ENCODE measurements at regions not wholly inside any gene's neighbourhood (a gene's known extent, or its start where the extent isn't known, plus 50 kb on each side); places are given as distances from the start of the nearest gene placed in this dataset.
A peak's percentile ranks its signal among the peaks of the same experiment; 100 is the strongest.

- Histone ChIP-seq H2BK5ac (ENCODE audit: low read length) (no peak overlapping the region), H3K23ac (ENCODE audit: low read depth, low read length, poor library complexity) (no peak overlapping the region), H2BK12ac (ENCODE audit: low read length) (no peak overlapping the region), H3K4me2 (ENCODE audit: insufficient read depth, low read length, poor library complexity, severe bottlenecking) (no peak overlapping the region), H2AK5ac (ENCODE audit: low read depth, low read length) (no peak overlapping the region), H3K9ac (ENCODE audit: low read depth, low read length, poor library complexity) (no peak overlapping the region), H3K27me3 (ENCODE audit: control insufficient read depth in 3 of 3, insufficient read depth in 3 of 3, low read depth in 1 of 3, low read length in 3 of 3) (no peaks in the 10 kb centered on the region), H3K9me3 (replicated peaks in 1 of 2; ENCODE audit: control insufficient read depth in 2 of 2, insufficient read depth in 1 of 2, low read depth in 1 of 2, low read length in 2 of 2) (no peaks in the 10 kb centered on the region), H2BK15ac (ENCODE audit: low read length) (no peak overlapping the region), H2BK120ac (ENCODE audit: low read depth, low read length) (no peak overlapping the region), H3K18ac (ENCODE audit: low read length) (no peak overlapping the region), H4K8ac (ENCODE audit: low read depth, low read length) (no peak overlapping the region), H4K91ac (ENCODE audit: low read depth, low read length, poor library complexity) (no peak overlapping the region), H3K4ac (ENCODE audit: low read length) (no peak overlapping the region), H3K27ac (replicated peaks; ENCODE audit: low read length) (no peak overlapping the region), H2AFZ (ENCODE audit: low read length) (no peak overlapping the region), H3K4me1 (ENCODE audit: control insufficient read depth in 2 of 2, insufficient read depth in 1 of 2, low read depth in 1 of 2, low read length in 2 of 2) (peaks cover 0 to 4% of the 10 kb centered on the region in 2 donors), H3K36me3 (replicated peaks in 1 of 2; ENCODE audit: control insufficient read depth in 2 of 2, insufficient read depth in 2 of 2, low read length in 2 of 2) (no peaks in the 10 kb centered on the region), H3K4me3 (ENCODE audit: low read length in 2 of 2) (no peak overlapping the region), H3K14ac (ENCODE audit: low read length) (no peak overlapping the region), H3K79me1 (ENCODE audit: low read depth, low read length) (no peaks in the 10 kb centered on the region)
- no CpG with 5 or more reads among the region's 1 CpG for WGBS, 2 donors (ENCODE audit: extremely low coverage in 2 of 2, insufficient read length in 2 of 2, insufficient replicate concordance in 1 of 2)
- no peak for DNase-seq (ENCODE audit: low spot score)
Observed at GRCh38 chr1:239817276-239817675, 274.4 kb upstream of the FMN2 start.

- no peak overlapping the region for H4K91ac ChIP-seq (ENCODE audit: low read depth, low read length, poor library complexity)
- no peak overlapping the region for H3K9ac ChIP-seq (ENCODE audit: low read depth, low read length, poor library complexity)
- no peak overlapping the region for H4K8ac ChIP-seq (ENCODE audit: low read depth, low read length)
- DNase-seq (ENCODE audit: low spot score), result no peak
- no peak overlapping the region for H3K18ac ChIP-seq (ENCODE audit: low read length)
- H2BK12ac ChIP-seq (ENCODE audit: low read length), result no peak overlapping the region
- no peaks in the 10 kb centered on the region for H3K36me3 ChIP-seq (replicated peaks in 1 of 2; ENCODE audit: control insufficient read depth in 2 of 2, insufficient read depth in 2 of 2, low read length in 2 of 2)
- H3K23ac ChIP-seq (ENCODE audit: low read depth, low read length, poor library complexity), result no peak overlapping the region
- H2AFZ ChIP-seq (ENCODE audit: low read length), result no peak overlapping the region
- no peak overlapping the region for H3K4me3 ChIP-seq (ENCODE audit: low read length in 2 of 2)
- H2AK5ac ChIP-seq (ENCODE audit: low read depth, low read length), result no peak overlapping the region
- H3K9me3 ChIP-seq (replicated peaks in 1 of 2; ENCODE audit: control insufficient read depth in 2 of 2, insufficient read depth in 1 of 2, low read depth in 1 of 2, low read length in 2 of 2), result no peaks in the 10 kb centered on the region
- no peaks in the 10 kb centered on the region for H3K79me1 ChIP-seq (ENCODE audit: low read depth, low read length)
- no peak overlapping the region for H3K4ac ChIP-seq (ENCODE audit: low read length)
- H3K27me3 ChIP-seq (ENCODE audit: control insufficient read depth in 3 of 3, insufficient read depth in 3 of 3, low read depth in 1 of 3, low read length in 3 of 3), result no peaks in the 10 kb centered on the region
- no peak overlapping the region for H3K14ac ChIP-seq (ENCODE audit: low read length)
- WGBS, 2 donors (ENCODE audit: extremely low coverage in 2 of 2, insufficient read length in 2 of 2, insufficient replicate concordance in 1 of 2), result no CpG with 5 or more reads among the region's 7 CpGs
- H3K4me2 ChIP-seq (ENCODE audit: insufficient read depth, low read length, poor library complexity, severe bottlenecking), result no peak overlapping the region
- no peak overlapping the region for H2BK5ac ChIP-seq (ENCODE audit: low read length)
- H3K27ac ChIP-seq (replicated peaks; ENCODE audit: low read length), result no peak overlapping the region
- H2BK15ac ChIP-seq (ENCODE audit: low read length), result no peak overlapping the region
- H2BK120ac ChIP-seq (ENCODE audit: low read depth, low read length), result no peak overlapping the region
- peaks cover 0 to 4% of the 10 kb centered on the region in 2 donors for H3K4me1 ChIP-seq (ENCODE audit: control insufficient read depth in 2 of 2, insufficient read depth in 1 of 2, low read depth in 1 of 2, low read length in 2 of 2)
Observed at GRCh38 chr1:239817801-239818200, 273.9 kb upstream of the FMN2 start.

GRCh38 chr1:239819096-239819495 lies 272.6 kb upstream of the FMN2 start:
- DNase-seq (ENCODE audit: low spot score), result no peak
- H2BK15ac ChIP-seq (ENCODE audit: low read length), result no peak overlapping the region
- WGBS, 2 donors (ENCODE audit: extremely low coverage in 2 of 2, insufficient read length in 2 of 2, insufficient replicate concordance in 1 of 2), result no CpG with 5 or more reads among the region's 6 CpGs

GRCh38 chr1:239819756-239820250 lies 271.9 kb upstream of the FMN2 start:
- Histone ChIP-seq H4K8ac (ENCODE audit: low read depth, low read length) (no peak overlapping the region), H3K14ac (ENCODE audit: low read length) (no peak overlapping the region), H3K36me3 (replicated peaks in 1 of 2; ENCODE audit: control insufficient read depth in 2 of 2, insufficient read depth in 2 of 2, low read length in 2 of 2) (no peaks in the 10 kb centered on the region), H3K27me3 (ENCODE audit: control insufficient read depth in 3 of 3, insufficient read depth in 3 of 3, low read depth in 1 of 3, low read length in 3 of 3) (no peaks in the 10 kb centered on the region), H2BK5ac (ENCODE audit: low read length) (no peak overlapping the region), H4K91ac (ENCODE audit: low read depth, low read length, poor library complexity) (no peak overlapping the region), H2AFZ (ENCODE audit: low read length) (no peak overlapping the region), H2BK15ac (ENCODE audit: low read length) (no peak overlapping the region), H3K23ac (ENCODE audit: low read depth, low read length, poor library complexity) (no peak overlapping the region), H3K79me1 (ENCODE audit: low read depth, low read length) (no peaks in the 10 kb centered on the region), H2BK12ac (ENCODE audit: low read length) (no peak overlapping the region), H3K18ac (ENCODE audit: low read length) (peak overlapping the region; percentile 15), H3K4ac (ENCODE audit: low read length) (no peak overlapping the region), H3K4me3 (ENCODE audit: low read length in 2 of 2) (no peak overlapping the region), H3K4me2 (ENCODE audit: insufficient read depth, low read length, poor library complexity, severe bottlenecking) (no peak overlapping the region), H3K9ac (ENCODE audit: low read depth, low read length, poor library complexity) (no peak overlapping the region), H3K4me1 (ENCODE audit: control insufficient read depth in 2 of 2, insufficient read depth in 1 of 2, low read depth in 1 of 2, low read length in 2 of 2) (peaks cover 0 to 4% of the 10 kb centered on the region in 2 donors), H3K27ac (replicated peaks; ENCODE audit: low read length) (no peak overlapping the region), H3K9me3 (replicated peaks in 1 of 2; ENCODE audit: control insufficient read depth in 2 of 2, insufficient read depth in 1 of 2, low read depth in 1 of 2, low read length in 2 of 2) (no peaks in the 10 kb centered on the region), H2AK5ac (ENCODE audit: low read depth, low read length) (no peak overlapping the region), H2BK120ac (ENCODE audit: low read depth, low read length) (no peak overlapping the region)
- DNase-seq (ENCODE audit: low spot score), result no peak
- no CpG with 5 or more reads among the region's 10 CpGs for WGBS, 2 donors (ENCODE audit: extremely low coverage in 2 of 2, insufficient read length in 2 of 2, insufficient replicate concordance in 1 of 2)

More at GRCh38 chr1:239819096-239819495, 272.6 kb upstream of the FMN2 start:
- H3K36me3 ChIP-seq (replicated peaks in 1 of 2; ENCODE audit: control insufficient read depth in 2 of 2, insufficient read depth in 2 of 2, low read length in 2 of 2), result no peaks in the 10 kb centered on the region
- no peak overlapping the region for H4K91ac ChIP-seq (ENCODE audit: low read depth, low read length, poor library complexity)
- no peak overlapping the region for H3K9ac ChIP-seq (ENCODE audit: low read depth, low read length, poor library complexity)
- no peaks in the 10 kb centered on the region for H3K9me3 ChIP-seq (replicated peaks in 1 of 2; ENCODE audit: control insufficient read depth in 2 of 2, insufficient read depth in 1 of 2, low read depth in 1 of 2, low read length in 2 of 2)
- no peak overlapping the region for H2BK5ac ChIP-seq (ENCODE audit: low read length)
- no peaks in the 10 kb centered on the region for H3K79me1 ChIP-seq (ENCODE audit: low read depth, low read length)
- H3K14ac ChIP-seq (ENCODE audit: low read length), result no peak overlapping the region
- peaks cover 0 to 4% of the 10 kb centered on the region in 2 donors for H3K4me1 ChIP-seq (ENCODE audit: control insufficient read depth in 2 of 2, insufficient read depth in 1 of 2, low read depth in 1 of 2, low read length in 2 of 2)
- no peaks in the 10 kb centered on the region for H3K27me3 ChIP-seq (ENCODE audit: control insufficient read depth in 3 of 3, insufficient read depth in 3 of 3, low read depth in 1 of 3, low read length in 3 of 3)
- no peak overlapping the region for H3K4me2 ChIP-seq (ENCODE audit: insufficient read depth, low read length, poor library complexity, severe bottlenecking)
- no peak overlapping the region for H3K18ac ChIP-seq (ENCODE audit: low read length)
- no peak overlapping the region for H4K8ac ChIP-seq (ENCODE audit: low read depth, low read length)
- no peak overlapping the region for H2BK12ac ChIP-seq (ENCODE audit: low read length)
- H3K23ac ChIP-seq (ENCODE audit: low read depth, low read length, poor library complexity), result no peak overlapping the region
- H2BK120ac ChIP-seq (ENCODE audit: low read depth, low read length), result no peak overlapping the region
- H2AK5ac ChIP-seq (ENCODE audit: low read depth, low read length), result no peak overlapping the region
- H3K4ac ChIP-seq (ENCODE audit: low read length), result no peak overlapping the region
- no peak overlapping the region for H2AFZ ChIP-seq (ENCODE audit: low read length)
- H3K27ac ChIP-seq (replicated peaks; ENCODE audit: low read length), result no peak overlapping the region
- H3K4me3 ChIP-seq (ENCODE audit: low read length in 2 of 2), result no peak overlapping the region
